Endothelial cell of umbilical vein (primary cell): ENCODE measurements at regions not wholly inside any gene's neighbourhood (a gene's known extent, or its start where the extent isn't known, plus 50 kb on each side); places are given as distances from the start of the nearest gene placed in this dataset.

Experiments
- BruUV-seq: library from RNA; stranded (reverse); fragments of 400-500 nt; replicated peaks from 2 replicates; lab custom pipeline; 2021; lab: Mats Ljungman, UMichigan
- CTCF ChIA-PET: fragments of 300-600, 350-600 bp; sonication (Branson Sonifier 250); formaldehyde crosslinking; loops from one replicate; lab custom pipeline; 2021; ENCODE audit warnings: antibody characterized with exemption, inconsistent platforms; lab: Charles Lee
- POLR2A ChIA-PET: fragments of 300-600, 350-600 bp; sonication (Branson Sonifier 250); formaldehyde crosslinking; loops from one replicate; lab custom pipeline; 2021; ENCODE audit warnings: antibody characterized with exemption, inconsistent platforms; lab: Charles Lee
- DNase-seq: peaks from one replicate; pipeline ENCODE4 v3.0.0-alpha.2; 2011; ENCODE audit warnings: low read depth, low spot score
- FAIRE-seq: peaks from 2 replicates; lab custom pipeline; 2011; peaks lifted over from hg19 to GRCh38; lab: Jason Lieb, UNC
- H2AFZ ChIP-seq: 2 replicates; pipeline ENCODE4 v1.6.0; 2012; ENCODE audit warnings: low read depth, low read length, control low read depth, inconsistent platforms
- H3K27ac ChIP-seq: 2 replicates; pipeline ENCODE4 v1.5.1; 2011; ENCODE audit warnings: low read depth, mild to moderate bottlenecking, control low read depth, low read length, moderate library complexity; ENCODE audit not compliant: insufficient read depth
- H3K27me3 ChIP-seq, 2 experiments: 2 replicates each; pipeline versions ENCODE4 v1.6.0 to v1.6.1; 2011; ENCODE audit warnings: low read length in 2 of 2, mixed read lengths in 1 of 2; ENCODE audit not compliant: control insufficient read depth in 2 of 2, insufficient read depth in 2 of 2
- H3K36me3 ChIP-seq, 2 experiments: 2 replicates in 1 of 2; 3 replicates in 1 of 2; pipeline ENCODE4 v1.5.1; 2011; ENCODE audit warnings: low read length in 2 of 2, mild to moderate bottlenecking in 1 of 2, moderate library complexity in 1 of 2; ENCODE audit not compliant: control insufficient read depth in 2 of 2, insufficient read depth in 2 of 2; ENCODE audit errors: extremely low read depth in 1 of 2
- H3K4me1 ChIP-seq: 3 replicates; pipeline ENCODE4 v1.5.1; 2011; ENCODE audit warnings: mild to moderate bottlenecking, low read length; ENCODE audit not compliant: control insufficient read depth, insufficient read depth; ENCODE audit errors: extremely low read depth
- H3K4me2 ChIP-seq: 2 replicates; pipeline ENCODE4 v1.6.1; 2011; ENCODE audit warnings: low read length, control low read depth, mixed read lengths; ENCODE audit not compliant: insufficient read depth
- H3K4me3 ChIP-seq, 3 experiments: fragments of 200-600 bp in 1 of 3; sonication (generic), shearing (Covaris generic) in 1 of 3; replicated peaks in 1 of 3; 2 replicates each; pipeline ENCODE4 v1.5.1; 2011 to 2016; ENCODE audit warnings: control low read depth in 3 of 3, low read length in 3 of 3, mild to moderate bottlenecking in 2 of 3, inconsistent platforms in 1 of 3, low read depth in 1 of 3, moderate library complexity in 1 of 3; ENCODE audit not compliant: insufficient read depth in 1 of 3
- H3K79me2 ChIP-seq: 2 replicates; pipeline ENCODE4 v1.6.0; 2012; ENCODE audit warnings: low read length, inconsistent platforms; ENCODE audit not compliant: control insufficient read depth, insufficient read depth
- H3K9ac ChIP-seq: replicated peaks from 2 replicates; pipeline ENCODE3; 2011; ENCODE audit warnings: low read length, control low read depth; ENCODE audit not compliant: insufficient read depth; ENCODE audit errors: extremely low read depth
- H3K9me1 ChIP-seq: replicated peaks from 3 replicates; pipeline ENCODE4 v1.6.0; 2011; ENCODE audit warnings: mild to moderate bottlenecking, low read length; ENCODE audit not compliant: control insufficient read depth, insufficient read depth; ENCODE audit errors: extremely low read depth
- H3K9me3 ChIP-seq: replicated peaks from 2 replicates; pipeline ENCODE4 v1.5.1; 2012; ENCODE audit warnings: low read length, inconsistent platforms; ENCODE audit not compliant: control insufficient read depth, insufficient read depth
- H4K20me1 ChIP-seq: replicated peaks from 2 replicates; pipeline ENCODE3; 2011; ENCODE audit warnings: mild to moderate bottlenecking, low read length; ENCODE audit not compliant: control insufficient read depth, insufficient read depth; ENCODE audit errors: extremely low read depth
- CTCF ChIP-seq, 2 donors: IDR thresholded peaks; 1 replicate in 1 of 2; 2 replicates in 1 of 2; pipeline ENCODE4 v1.5.1; 2011; ENCODE audit warnings: low read length in 2 of 2, mild to moderate bottlenecking in 2 of 2, moderate library complexity in 2 of 2, control low read depth in 1 of 2, inconsistent platforms in 1 of 2, low read depth in 1 of 2; ENCODE audit not compliant: insufficient read depth in 1 of 2; ENCODE audit errors: extremely low read depth in 1 of 2
- EZH2 ChIP-seq: IDR thresholded peaks from 2 replicates; pipeline ENCODE4 v1.6.1; 2012; ENCODE audit warnings: borderline replicate concordance, low read depth, mild to moderate bottlenecking, moderate library complexity, low read length, inconsistent platforms; ENCODE audit not compliant: severe bottlenecking
- FOS ChIP-seq: IDR thresholded peaks from 2 replicates; pipeline ENCODE4 v1.6.1; 2011; ENCODE audit warnings: mild to moderate bottlenecking, low read length, moderate library complexity, borderline replicate concordance; ENCODE audit not compliant: insufficient read depth
- GATA2 ChIP-seq: IDR thresholded peaks from 2 replicates; pipeline ENCODE4 v1.7.0; 2011; ENCODE audit warnings: low read depth, mild to moderate bottlenecking, moderate library complexity, mixed read lengths, low read length; ENCODE audit not compliant: insufficient read length, insufficient read depth
- JUN ChIP-seq: IDR thresholded peaks from 2 replicates; pipeline ENCODE4 v1.6.1; 2011; ENCODE audit warnings: borderline replicate concordance, low read depth; ENCODE audit not compliant: insufficient read length, insufficient read depth
- MYC ChIP-seq: IDR thresholded peaks from one replicate; pipeline ENCODE4 v1.6.1; 2011; ENCODE audit warnings: mild to moderate bottlenecking, low read depth, low read length
- POLR2A ChIP-seq: IDR thresholded peaks from 2 replicates; pipeline ENCODE4 v1.6.1; 2012; ENCODE audit warnings: low read depth, mild to moderate bottlenecking, control low read depth, low read length
- POLR2AphosphoS5 ChIP-seq: IDR thresholded peaks from 2 replicates; pipeline ENCODE4 v1.6.1; 2012; ENCODE audit warnings: low read depth, mild to moderate bottlenecking, control low read depth, low read length, moderate library complexity; ENCODE audit not compliant: insufficient read depth
- dilution Hi-C: fragments of 300-500 bp; cut with MboI; formaldehyde crosslinking; loops from one replicate; pipeline ENCODE4 v1.15.0; 2019; ENCODE audit warnings: low sequenced_read_pairs; ENCODE audit not compliant: extremely low pct_ligation_motif_present
- intact Hi-C: fragments of 100-400 bp; cut with micrococcal nuclease; formaldehyde crosslinking; loops from one replicate; pipeline ENCODE4 v1.10.0; 2022
- TF ChIP-seq, protein P1 (sequence below): IDR thresholded peaks from 2 replicates; pipeline ENCODE4 v1.6.1; 2011; ENCODE audit not compliant: insufficient read depth, insufficient read length

DNA sequence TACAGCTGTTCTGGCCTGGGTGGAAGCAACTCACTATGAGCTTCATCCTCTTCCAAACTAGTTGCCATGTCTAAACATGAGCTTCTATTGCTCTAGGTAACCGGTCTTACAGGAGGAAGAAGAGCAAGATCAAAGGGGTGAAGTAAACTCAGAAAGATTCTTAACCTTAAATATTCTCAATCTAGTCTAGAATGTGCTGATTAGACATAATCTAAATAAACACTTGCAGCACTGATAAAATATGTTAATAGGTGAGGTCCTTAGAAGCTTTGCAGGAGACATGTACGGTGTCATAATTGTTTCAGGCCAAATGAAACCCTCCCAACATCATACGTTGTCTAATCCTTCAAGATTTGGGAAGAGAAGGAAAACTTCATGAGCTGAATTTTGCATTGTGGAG, 431.6 kb upstream of the FSHR start:
- DNase-seq (no peak), FAIRE-seq (no peak)
- H3K36me3 ChIP-seq, result no peaks in the 10 kb centered on the region
- H3K4me3 ChIP-seq, result no peak overlapping the region
- no peak overlapping the region for H3K9ac ChIP-seq
- H3K27me3 ChIP-seq, result no peaks in the 10 kb centered on the region
- ChIA-PET CTCF (no interaction called here), POLR2A (no interaction called here)
- H4K20me1 ChIP-seq, result no peaks in the 10 kb centered on the region
- no peak overlapping the region for H2AFZ ChIP-seq
- H3K9me1 ChIP-seq, result no peaks in the 10 kb centered on the region
- dilution Hi-C loops, result no loop called here
- H3K4me1 ChIP-seq, result no peaks in the 10 kb centered on the region
- intact Hi-C loops, result no loop called here
- H3K9me3 ChIP-seq, result no peaks in the 10 kb centered on the region
- H3K4me2 ChIP-seq, result no peak overlapping the region
- no peak overlapping the region for H3K27ac ChIP-seq
- no TSS peak for BruUV-seq
- TF ChIP-seq MYC (no peak), POLR2AphosphoS5 (no peak), EZH2 (no peak)
- no peaks in the 10 kb centered on the region for H3K79me2 ChIP-seq

GRCh38 chr2:49582946-49583345, 428.6 kb upstream of the FSHR start:
- CTCF ChIA-PET, result no interaction called here

More at GRCh38 chr2:49582946-49583345, 428.6 kb upstream of the FSHR start:
- no peak overlapping the region for H2AFZ ChIP-seq
- FAIRE-seq (no peak), DNase-seq (no peak)
- no peak overlapping the region for H3K4me3 ChIP-seq
- POLR2A ChIA-PET, result no interaction called here
- H3K9me1 ChIP-seq, result no peaks in the 10 kb centered on the region
- dilution Hi-C loops, result no loop called here
- H3K9me3 ChIP-seq, result no peaks in the 10 kb centered on the region
- TF ChIP-seq EZH2, result no peak
- TF ChIP-seq, protein P1, sequence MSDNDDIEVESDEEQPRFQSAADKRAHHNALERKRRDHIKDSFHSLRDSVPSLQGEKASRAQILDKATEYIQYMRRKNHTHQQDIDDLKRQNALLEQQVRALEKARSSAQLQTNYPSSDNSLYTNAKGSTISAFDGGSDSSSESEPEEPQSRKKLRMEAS, result no peak
- no peak for TF ChIP-seq GATA2
- no peak for TF ChIP-seq JUN
- no peak for TF ChIP-seq POLR2A
- TF ChIP-seq CTCF (IDR thresholded peaks at IDR 0.05; ENCODE audit: extremely low read depth in 1 of 2, insufficient read depth in 1 of 2, low read depth in 1 of 2, low read length in 2 of 2), result no peak
- TF ChIP-seq FOS, result no peak
- TF ChIP-seq POLR2AphosphoS5, result no peak
- no peak for TF ChIP-seq MYC
- no peaks in the 10 kb centered on the region for H3K36me3 ChIP-seq
- no peaks in the 10 kb centered on the region for H3K4me1 ChIP-seq
- H3K9ac ChIP-seq, result no peak overlapping the region
- no peaks in the 10 kb centered on the region for H3K27me3 ChIP-seq
- intact Hi-C loops, result no loop called here
- no peaks in the 10 kb centered on the region for H3K79me2 ChIP-seq
- H3K4me2 ChIP-seq, result no peak overlapping the region
- no TSS peak for BruUV-seq
- no peaks in the 10 kb centered on the region for H4K20me1 ChIP-seq
- H3K27ac ChIP-seq, result no peak overlapping the region
